ENCODE measurements at regions not wholly inside any gene's neighbourhood (a gene's known extent, or its start where the extent isn't known, plus 50 kb on each side); places are given as distances from the start of the nearest gene placed in this dataset.
"Not testable (repeated sequence)": the region's sequence is repeated elsewhere in the genome, so short reads cannot be mapped to it uniquely, and the experiment has no call there.

DNA sequence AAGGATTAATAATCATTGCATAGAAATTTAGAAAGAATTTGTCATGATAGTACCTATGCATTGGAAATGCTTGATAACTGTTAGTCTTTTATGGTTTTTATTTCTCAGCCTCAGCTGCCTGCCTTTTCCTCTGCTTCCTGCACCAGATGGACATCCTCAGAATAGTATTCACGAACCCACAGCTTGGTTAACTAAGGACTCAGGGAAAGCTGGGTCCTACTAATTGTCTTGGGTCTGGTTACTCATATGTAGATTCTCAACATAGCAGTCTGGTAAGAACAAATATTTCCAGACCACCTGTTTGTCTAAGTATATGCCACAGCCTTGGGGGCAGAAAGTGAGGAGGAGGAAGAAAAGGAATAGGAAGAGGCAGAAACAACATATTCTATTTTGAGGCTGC lies 464.5 kb upstream of the SMARCA2 start:
- Histone ChIP-seq H3K9me3 (ENCODE audit: low read length) (no peaks in the 10 kb centered on the region), H3K4me3 (ENCODE audit: low read length) (no peak overlapping the region), H2AFZ (ENCODE audit: low read depth, low read length) (no peak overlapping the region), H3K4me1 (ENCODE audit: insufficient read depth, low read length) (no peaks in the 10 kb centered on the region), H3K36me3 (ENCODE audit: insufficient read depth, low read length) (no peaks in the 10 kb centered on the region), H3K27me3 (ENCODE audit: insufficient read depth, low read length) (no peaks in the 10 kb centered on the region)

DNA sequence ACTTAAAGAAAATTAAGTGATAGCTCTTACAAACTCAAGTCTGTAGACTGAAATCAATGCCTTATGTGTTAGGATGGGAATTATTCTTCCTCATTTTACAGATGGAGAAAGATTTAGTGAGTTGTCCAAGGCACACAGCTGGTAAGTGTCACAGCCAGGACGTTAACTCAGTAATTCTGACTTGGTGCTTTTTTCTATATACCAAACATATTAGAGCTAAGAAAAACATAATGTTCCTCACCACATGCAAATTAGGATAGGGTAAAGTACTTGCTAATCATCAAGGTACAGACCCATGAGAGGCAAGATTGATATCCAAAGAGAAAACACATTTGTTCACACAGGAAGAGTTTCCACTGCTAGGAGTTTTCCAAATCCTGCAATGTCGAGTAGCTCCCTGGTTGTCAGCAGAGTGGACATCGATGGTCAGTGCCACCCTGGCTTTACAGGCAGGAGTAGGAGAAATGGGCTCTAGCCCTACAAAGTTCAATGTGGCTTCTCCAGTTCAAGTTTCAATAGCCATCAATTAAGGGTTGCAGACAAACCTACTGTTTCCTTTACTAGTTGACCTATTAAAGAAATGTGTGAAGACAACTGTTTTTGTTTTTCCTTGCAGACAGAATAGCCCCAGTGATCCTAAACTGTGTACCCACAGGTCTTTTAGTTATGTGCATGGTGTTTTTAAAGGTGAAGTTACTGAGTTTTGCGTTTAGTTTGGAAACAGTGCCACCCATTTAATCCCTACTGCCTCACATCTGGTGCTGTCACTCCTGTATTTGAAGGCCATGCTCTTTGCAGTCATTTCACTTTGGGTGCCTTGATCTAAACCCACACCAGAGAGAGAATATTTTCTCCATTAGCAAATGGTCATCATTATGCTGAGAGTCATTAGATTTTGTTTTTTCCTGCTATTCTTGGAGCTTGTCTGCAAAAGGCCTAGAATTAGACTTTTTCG lies 460.8 kb upstream of the SMARCA2 start:
- H3K4me3 ChIP-seq (ENCODE audit: low read length), result no peak overlapping the region
- no peaks in the 10 kb centered on the region for H3K9me3 ChIP-seq (ENCODE audit: low read length)
- H2AFZ ChIP-seq (ENCODE audit: low read depth, low read length), result no peak overlapping the region
- H3K27me3 ChIP-seq (ENCODE audit: insufficient read depth, low read length), result no peaks in the 10 kb centered on the region
- H3K36me3 ChIP-seq (ENCODE audit: insufficient read depth, low read length), result no peaks in the 10 kb centered on the region
- H3K4me1 ChIP-seq (ENCODE audit: insufficient read depth, low read length), result no peaks in the 10 kb centered on the region

DNA sequence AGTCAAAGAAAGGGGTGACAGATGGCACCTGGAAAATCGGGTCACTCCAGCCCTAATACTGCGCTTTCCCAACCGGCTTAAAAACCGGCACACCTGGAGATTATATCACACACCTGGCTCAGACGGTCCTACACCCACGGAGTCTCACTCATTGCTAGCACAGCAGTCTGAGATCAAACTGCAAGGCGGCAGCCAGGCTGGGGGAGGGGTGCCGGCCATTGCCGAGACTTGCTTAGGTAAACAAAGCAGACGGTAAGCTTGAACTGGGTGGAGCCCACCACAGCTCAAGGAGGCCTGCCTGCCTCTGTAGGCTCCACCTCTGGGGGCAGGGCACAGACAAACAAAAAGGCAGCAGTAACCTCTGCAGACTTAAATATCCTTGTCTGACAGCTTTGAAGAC lies 456.5 kb upstream of the SMARCA2 start:
- not testable (repeated sequence) for H3K4me3 ChIP-seq (ENCODE audit: low read length)

DNA sequence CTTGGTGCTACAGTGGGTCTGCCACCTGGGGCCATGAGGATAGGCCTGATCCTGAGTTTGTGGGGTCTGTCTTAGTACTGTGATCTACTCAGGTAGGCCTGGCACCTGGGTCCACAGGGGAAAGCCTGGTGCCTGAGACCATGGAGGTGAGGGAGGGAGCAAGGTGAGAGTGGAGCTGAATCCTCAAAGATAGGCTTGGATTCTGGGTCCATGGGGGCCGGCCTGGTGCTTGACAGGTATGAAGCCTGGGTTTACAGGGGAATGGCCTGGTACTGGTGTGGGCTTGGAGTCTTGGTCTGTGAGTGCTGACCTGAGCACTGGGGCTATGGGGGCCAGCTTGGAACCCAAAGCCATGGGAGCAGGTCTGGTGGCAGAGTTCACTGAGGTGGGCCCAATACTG lies 439.2 kb upstream of the SMARCA2 start:
- no peak overlapping the region for H3K4me3 ChIP-seq (ENCODE audit: low read length)
- no peaks in the 10 kb centered on the region for H3K27me3 ChIP-seq (ENCODE audit: insufficient read depth, low read length)
- H2AFZ ChIP-seq (ENCODE audit: low read depth, low read length), result no peak overlapping the region
- no peaks in the 10 kb centered on the region for H3K9me3 ChIP-seq (ENCODE audit: low read length)
- H3K4me1 ChIP-seq (ENCODE audit: insufficient read depth, low read length), result no peaks in the 10 kb centered on the region
- H3K36me3 ChIP-seq (ENCODE audit: insufficient read depth, low read length), result no peaks in the 10 kb centered on the region

More for the DNA sequence above, 456.5 kb upstream of the SMARCA2 start:
- not testable (repeated sequence) for H3K4me1 ChIP-seq (ENCODE audit: insufficient read depth, low read length); H3K36me3 ChIP-seq (ENCODE audit: insufficient read depth, low read length); H2AFZ ChIP-seq (ENCODE audit: low read depth, low read length); H3K9me3 ChIP-seq (ENCODE audit: low read length); H3K27me3 ChIP-seq (ENCODE audit: insufficient read depth, low read length)

DNA sequence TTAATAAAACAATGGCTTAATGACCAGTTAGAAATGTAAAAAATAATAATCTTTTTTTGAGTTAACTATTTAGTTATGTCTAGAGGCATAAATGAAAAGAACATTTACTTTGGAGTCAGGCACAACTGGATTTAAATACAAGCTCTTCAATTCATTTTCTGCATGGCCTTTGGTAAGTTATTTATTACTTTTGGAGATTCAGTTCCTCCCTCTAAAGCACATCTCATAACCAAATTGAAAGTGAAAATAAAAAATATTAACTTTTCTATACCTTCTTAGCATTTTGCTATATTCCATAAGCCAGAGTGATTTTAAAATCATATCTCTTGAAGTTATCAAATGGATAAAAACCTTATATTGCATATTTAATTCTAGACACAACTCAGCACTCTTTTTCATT lies 434.9 kb upstream of the SMARCA2 start:
- Histone ChIP-seq H2AFZ (ENCODE audit: low read depth, low read length) (no peak overlapping the region), H3K4me1 (ENCODE audit: insufficient read depth, low read length) (no peaks in the 10 kb centered on the region), H3K27me3 (ENCODE audit: insufficient read depth, low read length) (no peaks in the 10 kb centered on the region), H3K36me3 (ENCODE audit: insufficient read depth, low read length) (no peaks in the 10 kb centered on the region), H3K9me3 (ENCODE audit: low read length) (no peaks in the 10 kb centered on the region), H3K4me3 (ENCODE audit: low read length) (no peak overlapping the region)

DNA sequence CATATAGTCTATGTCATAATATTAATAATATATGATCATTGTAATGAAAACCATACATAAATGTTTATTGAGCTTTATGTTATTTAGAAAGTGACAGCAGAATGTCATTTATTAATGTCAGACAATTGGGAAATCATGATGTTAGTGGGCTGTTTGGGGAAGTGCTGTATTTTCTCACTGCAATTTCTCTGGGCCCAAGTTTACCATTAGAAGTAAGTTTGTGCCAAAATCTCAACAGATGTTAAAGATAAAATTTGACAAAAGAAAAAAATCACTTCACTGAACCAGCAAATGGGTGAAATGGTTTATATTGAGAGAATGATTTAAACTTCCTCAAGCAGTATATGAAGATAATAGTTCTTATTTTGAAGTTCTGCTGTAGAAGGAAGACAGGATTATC lies 433.2 kb upstream of the SMARCA2 start:
- Histone ChIP-seq H3K4me3 (ENCODE audit: low read length) (no peak overlapping the region), H3K4me1 (ENCODE audit: insufficient read depth, low read length) (no peaks in the 10 kb centered on the region), H3K36me3 (ENCODE audit: insufficient read depth, low read length) (no peaks in the 10 kb centered on the region), H3K9me3 (ENCODE audit: low read length) (no peaks in the 10 kb centered on the region), H3K27me3 (ENCODE audit: insufficient read depth, low read length) (no peaks in the 10 kb centered on the region), H2AFZ (ENCODE audit: low read depth, low read length) (no peak overlapping the region)

DNA sequence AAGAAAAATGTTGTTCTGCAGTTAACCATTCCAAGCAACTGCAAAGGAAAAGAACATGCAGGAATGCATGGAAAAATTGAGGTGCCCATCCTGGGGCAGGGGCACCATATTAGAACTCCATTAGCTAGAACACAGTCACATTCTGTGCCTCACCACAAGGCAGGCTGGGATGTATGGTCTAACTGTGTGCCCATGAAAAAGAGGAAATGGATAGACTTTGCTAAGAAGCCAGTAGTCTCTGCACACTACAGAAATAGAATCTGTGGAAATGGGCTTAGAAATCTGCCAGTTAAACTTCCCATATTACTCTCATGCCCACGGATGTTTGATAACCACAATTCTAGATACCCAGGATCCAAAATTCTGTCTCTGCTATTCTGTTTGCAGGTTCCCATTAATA lies 423.8 kb upstream of the SMARCA2 start:
- no peaks in the 10 kb centered on the region for H3K36me3 ChIP-seq (ENCODE audit: insufficient read depth, low read length)
- no peak overlapping the region for H2AFZ ChIP-seq (ENCODE audit: low read depth, low read length)
- no peaks in the 10 kb centered on the region for H3K27me3 ChIP-seq (ENCODE audit: insufficient read depth, low read length)
- no peaks in the 10 kb centered on the region for H3K4me1 ChIP-seq (ENCODE audit: insufficient read depth, low read length)
- no peaks in the 10 kb centered on the region for H3K9me3 ChIP-seq (ENCODE audit: low read length)
- H3K4me3 ChIP-seq (ENCODE audit: low read length), result no peak overlapping the region

DNA sequence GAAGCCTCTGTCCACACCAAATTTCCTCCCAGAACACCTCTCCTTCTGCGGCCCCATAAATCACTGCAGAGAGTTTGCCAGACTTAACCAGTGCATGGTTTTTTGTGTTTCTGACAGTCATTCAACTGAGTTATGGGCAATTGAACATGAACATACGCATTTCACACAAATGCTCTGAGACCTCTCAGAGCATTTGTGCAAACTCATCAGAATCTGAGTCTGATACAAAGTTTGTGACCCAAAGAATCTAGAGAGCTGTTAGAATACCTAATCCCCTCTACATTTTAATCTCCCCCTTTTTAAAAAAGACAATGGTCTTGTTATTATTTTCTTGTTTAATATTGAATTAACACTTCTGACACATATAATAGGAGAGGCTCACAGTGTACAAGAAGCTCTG lies 416.9 kb upstream of the SMARCA2 start:
- Histone ChIP-seq H3K9me3 (ENCODE audit: low read length) (no peaks in the 10 kb centered on the region), H3K36me3 (ENCODE audit: insufficient read depth, low read length) (no peaks in the 10 kb centered on the region), H2AFZ (ENCODE audit: low read depth, low read length) (no peak overlapping the region), H3K27me3 (ENCODE audit: insufficient read depth, low read length) (no peaks in the 10 kb centered on the region), H3K4me1 (ENCODE audit: insufficient read depth, low read length) (no peaks in the 10 kb centered on the region), H3K4me3 (ENCODE audit: low read length) (no peak overlapping the region)

DNA sequence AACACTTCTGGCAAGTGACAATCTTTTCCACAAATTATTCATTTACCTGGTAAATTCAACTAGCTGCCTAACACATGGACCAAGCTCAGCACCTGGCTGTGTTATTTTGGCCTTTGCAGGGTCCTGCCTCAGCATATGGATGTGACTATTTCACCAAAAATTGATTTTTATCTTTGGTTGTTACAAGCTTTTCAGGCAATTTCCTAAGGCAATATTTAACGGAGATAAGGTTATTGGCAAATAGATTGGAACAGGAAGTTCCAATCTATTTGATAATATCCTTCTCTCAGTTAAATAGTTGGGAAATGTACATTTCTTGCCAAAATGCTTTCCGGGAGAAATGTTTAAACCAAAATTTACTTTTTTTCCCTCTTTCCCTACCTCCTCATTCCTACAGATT lies 415.2 kb upstream of the SMARCA2 start:
- no peaks in the 10 kb centered on the region for H3K36me3 ChIP-seq (ENCODE audit: insufficient read depth, low read length)
- H3K27me3 ChIP-seq (ENCODE audit: insufficient read depth, low read length), result no peaks in the 10 kb centered on the region
- H3K4me3 ChIP-seq (ENCODE audit: low read length), result no peak overlapping the region
- no peak overlapping the region for H2AFZ ChIP-seq (ENCODE audit: low read depth, low read length)
- no peaks in the 10 kb centered on the region for H3K4me1 ChIP-seq (ENCODE audit: insufficient read depth, low read length)
- H3K9me3 ChIP-seq (ENCODE audit: low read length), result no peaks in the 10 kb centered on the region

DNA sequence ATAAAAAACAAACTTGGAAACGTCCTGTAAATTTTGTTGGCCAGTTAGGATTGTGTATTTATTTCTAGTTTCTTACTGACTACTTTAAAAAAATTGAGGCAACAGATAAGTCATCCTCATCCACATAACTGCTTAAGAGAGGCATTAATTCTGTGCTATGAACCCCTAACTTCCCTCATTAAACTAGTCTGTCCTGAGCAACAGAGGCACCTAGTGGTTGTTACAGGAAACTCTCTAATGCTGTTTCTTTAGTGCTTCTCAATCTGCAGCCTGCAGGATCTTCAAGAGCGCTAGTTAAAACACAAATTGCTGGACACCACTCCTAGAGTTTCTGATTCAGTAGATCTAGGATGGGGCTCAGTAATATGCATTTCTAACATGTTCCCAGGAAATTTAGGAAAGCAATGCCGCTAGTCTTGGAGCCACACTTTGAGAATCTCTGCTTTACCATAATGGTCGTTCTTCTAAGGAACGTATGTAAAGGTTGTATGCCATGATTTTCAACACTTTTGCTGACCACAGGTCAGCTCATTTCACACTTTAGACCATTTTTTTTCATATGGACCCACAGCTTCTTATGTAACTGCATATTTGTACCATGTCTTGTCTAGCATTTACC lies 410.1 kb upstream of the SMARCA2 start:
- H2AFZ ChIP-seq (ENCODE audit: low read depth, low read length), result no peak overlapping the region
- H3K9me3 ChIP-seq (ENCODE audit: low read length), result no peaks in the 10 kb centered on the region
- H3K4me1 ChIP-seq (ENCODE audit: insufficient read depth, low read length), result no peaks in the 10 kb centered on the region
- H3K4me3 ChIP-seq (ENCODE audit: low read length), result no peak overlapping the region
- H3K27me3 ChIP-seq (ENCODE audit: insufficient read depth, low read length), result no peaks in the 10 kb centered on the region
- no peaks in the 10 kb centered on the region for H3K36me3 ChIP-seq (ENCODE audit: insufficient read depth, low read length)

DNA sequence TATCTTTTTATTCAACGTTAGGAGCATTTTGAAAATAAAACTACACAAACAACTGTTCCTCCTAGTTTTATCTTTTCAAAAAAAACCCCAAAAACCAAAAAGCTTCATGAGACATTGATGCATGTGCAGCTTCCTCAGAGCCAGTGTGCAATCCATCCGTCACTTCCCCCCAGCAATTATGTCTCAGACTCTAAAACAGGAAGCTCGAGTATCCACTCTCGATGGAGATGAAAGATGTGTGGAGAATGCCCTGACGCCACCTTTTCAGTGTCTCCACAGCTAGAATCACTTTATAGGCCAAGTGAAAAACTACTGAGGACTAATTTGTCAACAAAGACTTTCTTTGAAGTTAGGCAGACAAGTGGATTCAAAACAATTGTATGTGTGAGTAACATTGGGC lies 408.9 kb upstream of the SMARCA2 start:
- H2AFZ ChIP-seq (ENCODE audit: low read depth, low read length), result no peak overlapping the region
- no peaks in the 10 kb centered on the region for H3K27me3 ChIP-seq (ENCODE audit: insufficient read depth, low read length)
- H3K4me1 ChIP-seq (ENCODE audit: insufficient read depth, low read length), result no peaks in the 10 kb centered on the region

DNA sequence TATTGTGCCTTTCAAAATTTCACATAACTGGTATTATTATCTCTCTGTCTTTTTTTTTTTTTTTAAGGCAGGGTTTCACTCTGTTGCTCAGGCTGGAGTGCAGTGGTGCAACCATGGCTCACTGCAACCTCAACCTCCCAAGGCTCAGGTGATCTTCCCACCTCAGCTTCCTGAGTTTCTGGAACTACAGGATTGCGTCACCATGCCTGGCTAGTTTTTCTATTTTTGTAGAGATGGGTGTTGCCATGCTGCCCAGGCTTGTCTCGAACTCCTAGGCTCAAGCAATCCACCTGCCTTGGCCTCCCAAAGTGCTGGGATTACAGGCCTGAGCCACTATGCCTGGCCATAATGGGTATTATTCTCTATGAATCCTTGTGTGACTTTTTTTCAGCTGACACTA lies 402.3 kb upstream of the SMARCA2 start:
- no peaks in the 10 kb centered on the region for H3K9me3 ChIP-seq (ENCODE audit: low read length)
- no peak overlapping the region for H3K4me3 ChIP-seq (ENCODE audit: low read length)
- no peaks in the 10 kb centered on the region for H3K4me1 ChIP-seq (ENCODE audit: insufficient read depth, low read length)
- H3K36me3 ChIP-seq (ENCODE audit: insufficient read depth, low read length), result no peaks in the 10 kb centered on the region
- H3K27me3 ChIP-seq (ENCODE audit: insufficient read depth, low read length), result no peaks in the 10 kb centered on the region
- H2AFZ ChIP-seq (ENCODE audit: low read depth, low read length), result no peak overlapping the region

More for the DNA sequence above, 408.9 kb upstream of the SMARCA2 start:
- Histone ChIP-seq H3K9me3 (ENCODE audit: low read length) (no peaks in the 10 kb centered on the region), H3K4me3 (ENCODE audit: low read length) (no peak overlapping the region), H3K36me3 (ENCODE audit: insufficient read depth, low read length) (no peaks in the 10 kb centered on the region)

DNA sequence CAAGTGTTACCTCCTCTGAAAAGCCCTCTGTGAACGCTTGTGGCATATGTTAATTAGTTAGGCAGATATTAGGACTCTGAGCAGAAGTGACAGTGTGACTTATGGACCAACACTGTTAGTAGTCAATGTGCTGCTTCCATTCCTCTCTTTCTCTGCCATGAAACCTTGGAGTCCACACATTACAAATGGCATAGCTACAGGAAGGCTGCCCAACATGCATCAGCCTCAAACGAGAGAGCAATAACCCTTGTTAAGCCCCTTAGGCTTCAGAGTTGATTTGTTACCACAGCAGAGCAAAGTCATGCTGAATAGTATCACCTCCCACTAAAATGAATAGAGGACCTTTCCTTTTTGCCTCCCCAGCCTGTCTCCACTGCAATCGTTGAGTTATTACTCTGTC lies 397.7 kb upstream of the SMARCA2 start:
- Histone ChIP-seq H3K4me3 (ENCODE audit: low read length) (no peak overlapping the region), H2AFZ (ENCODE audit: low read depth, low read length) (no peak overlapping the region), H3K4me1 (ENCODE audit: insufficient read depth, low read length) (no peaks in the 10 kb centered on the region), H3K27me3 (ENCODE audit: insufficient read depth, low read length) (no peaks in the 10 kb centered on the region), H3K36me3 (ENCODE audit: insufficient read depth, low read length) (no peaks in the 10 kb centered on the region), H3K9me3 (ENCODE audit: low read length) (no peaks in the 10 kb centered on the region)

Measured in neuron (in vitro differentiated cells).